Sigmoid colon (tissue), 6 donors: ENCODE measurements at regions not wholly inside any gene's neighbourhood (a gene's known extent, or its start where the extent isn't known, plus 50 kb on each side); places are given as distances from the start of the nearest gene placed in this dataset.

ENCODE experiments used
- DNase-seq: peaks from one replicate; pipeline ENCODE4 v3.0.0-alpha.2; 2019
- H3K27ac ChIP-seq, 4 donors: fragments of 200-600 bp; sonication (generic); one replicate each; pipeline ENCODE4 v1.5.1; 2016 to 2019; ENCODE audit warnings: mild to moderate bottlenecking in 1 of 4
- H3K27me3 ChIP-seq, 3 donors: fragments of 200-600 bp; sonication (generic); one replicate each; pipeline ENCODE4 v1.5.1; 2019; ENCODE audit warnings: mild to moderate bottlenecking in 1 of 3
- H3K36me3 ChIP-seq, 4 donors: fragments of 200-600 bp; sonication (generic); one replicate each; pipeline ENCODE4 v1.5.1; 2016 to 2019
- H3K4me1 ChIP-seq, 4 donors: fragments of 200-600 bp; sonication (generic); one replicate each; pipeline ENCODE4 v1.5.1; 2017 to 2019
- H3K4me3 ChIP-seq, 4 donors: fragments of 200-600 bp; sonication (generic); one replicate each; pipeline ENCODE4 v1.5.1; 2017 to 2019; ENCODE audit warnings: mild to moderate bottlenecking in 2 of 4, moderate library complexity in 1 of 4
- H3K9me3 ChIP-seq, 4 donors: fragments of 200-600 bp in 3 of 4; sonication (generic) in 3 of 4; one replicate each; pipeline versions ENCODE4 v1.5.1 to v1.6.1; 2013 to 2019
- EP300 ChIP-seq, 4 donors: sonication (generic); formaldehyde crosslinking; IDR thresholded peaks; one replicate each; pipeline ENCODE4 v1.6.1; 2017; ENCODE audit warnings: antibody characterized with exemption in 4 of 4
- POLR2A ChIP-seq, 2 donors: fragments of 450-650 bp; IDR thresholded peaks; one replicate each; pipeline ENCODE4 v1.6.1; 2016; ENCODE audit warnings: antibody characterized with exemption in 2 of 2, mild to moderate bottlenecking in 2 of 2, moderate library complexity in 2 of 2
- POLR2AphosphoS5 ChIP-seq, 4 donors: sonication (generic); formaldehyde crosslinking; IDR thresholded peaks; one replicate each; pipeline ENCODE4 v1.6.1; 2017; ENCODE audit warnings: antibody characterized with exemption in 4 of 4
- WGBS, 2 donors: extraction: QIAGEN DNeasy Blood & Tissue Kit; methylation state at CpG; one replicate each; pipeline ENCODE4 v1.1.7; 2013; 5-methylcytosine and 5-hydroxymethylcytosine counted together
- intact Hi-C: fragments of 100-400 bp; cut with DNase I; formaldehyde crosslinking; loops from one replicate; pipeline ENCODE4 v1.15.1; 2023
- TF ChIP-seq, protein P1 (sequence below), 4 experiments: fragments of 450-650 bp in 3 of 4; fragments of 200-600 bp in 1 of 4; IDR thresholded peaks; one replicate each; pipeline ENCODE4 v1.5.1; 2016 to 2019; ENCODE audit warnings: antibody characterized with exemption in 4 of 4, mild to moderate bottlenecking in 3 of 4, moderate library complexity in 2 of 4
- donor health status: healthy with polysubstance abuse.
- donor health status: healthy.

DNA sequence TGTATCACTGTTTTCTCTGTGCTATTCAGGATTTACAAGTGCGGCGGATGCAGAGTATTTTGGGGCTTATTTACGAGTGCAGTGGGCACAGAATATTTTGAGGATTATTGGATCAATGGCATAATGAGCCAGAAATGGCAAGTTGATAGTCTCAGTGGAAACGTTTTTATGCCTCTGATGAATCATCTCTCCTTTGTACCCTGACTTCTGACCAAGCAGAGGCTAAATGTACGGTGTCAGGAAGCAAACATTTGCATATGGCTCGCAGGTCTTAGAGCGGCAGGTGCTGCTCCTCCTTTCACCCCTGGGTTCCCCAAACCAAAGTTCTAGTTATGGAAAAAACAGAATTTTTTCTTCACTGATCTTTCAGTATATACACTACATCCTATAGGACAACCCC lies 94.5 kb downstream of the LIG4 start:
- TF ChIP-seq POLR2AphosphoS5 (IDR thresholded peaks at IDR 0.05) (no peak), EP300 (IDR thresholded peaks at IDR 0.05) (no peak), POLR2A (IDR thresholded peaks at IDR 0.05) (no peak)
- TF ChIP-seq, protein P1, sequence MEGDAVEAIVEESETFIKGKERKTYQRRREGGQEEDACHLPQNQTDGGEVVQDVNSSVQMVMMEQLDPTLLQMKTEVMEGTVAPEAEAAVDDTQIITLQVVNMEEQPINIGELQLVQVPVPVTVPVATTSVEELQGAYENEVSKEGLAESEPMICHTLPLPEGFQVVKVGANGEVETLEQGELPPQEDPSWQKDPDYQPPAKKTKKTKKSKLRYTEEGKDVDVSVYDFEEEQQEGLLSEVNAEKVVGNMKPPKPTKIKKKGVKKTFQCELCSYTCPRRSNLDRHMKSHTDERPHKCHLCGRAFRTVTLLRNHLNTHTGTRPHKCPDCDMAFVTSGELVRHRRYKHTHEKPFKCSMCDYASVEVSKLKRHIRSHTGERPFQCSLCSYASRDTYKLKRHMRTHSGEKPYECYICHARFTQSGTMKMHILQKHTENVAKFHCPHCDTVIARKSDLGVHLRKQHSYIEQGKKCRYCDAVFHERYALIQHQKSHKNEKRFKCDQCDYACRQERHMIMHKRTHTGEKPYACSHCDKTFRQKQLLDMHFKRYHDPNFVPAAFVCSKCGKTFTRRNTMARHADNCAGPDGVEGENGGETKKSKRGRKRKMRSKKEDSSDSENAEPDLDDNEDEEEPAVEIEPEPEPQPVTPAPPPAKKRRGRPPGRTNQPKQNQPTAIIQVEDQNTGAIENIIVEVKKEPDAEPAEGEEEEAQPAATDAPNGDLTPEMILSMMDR (IDR thresholded peaks at IDR 0.05) = no peak
- no peaks in the 10 kb centered on the region for H3K9me3 ChIP-seq
- H3K27me3 ChIP-seq = no peaks in the 10 kb centered on the region
- no peaks in the 10 kb centered on the region for H3K36me3 ChIP-seq
- H3K4me1 ChIP-seq = no peaks in the 10 kb centered on the region
- H3K27ac ChIP-seq = no peak overlapping the region
- intact Hi-C loops = no loop called here
- 52 to 74% methylated on average over 7 of the region's 7 CpGs for WGBS, 2 donors
- no peak overlapping the region for H3K4me3 ChIP-seq
- no peak for DNase-seq

DNA sequence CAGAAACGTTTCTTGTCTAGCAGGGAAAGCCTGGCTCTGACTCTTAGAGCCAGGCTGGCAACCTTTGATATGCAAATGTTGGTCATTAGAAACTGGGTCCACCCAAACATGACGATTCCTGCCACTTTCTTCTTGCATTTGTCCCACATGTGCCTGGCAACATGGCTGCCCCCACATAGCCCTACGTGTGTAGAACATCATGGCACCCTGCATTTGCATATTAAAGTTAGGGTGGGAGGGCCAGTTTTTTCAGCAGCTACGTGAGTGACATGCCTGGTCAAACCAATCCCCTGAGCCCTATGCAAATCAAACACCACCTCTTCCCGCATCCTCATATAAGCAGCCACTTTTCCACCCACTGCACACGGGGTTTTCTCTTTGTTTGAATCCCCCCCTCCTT lies 95.0 kb downstream of the LIG4 start:
- Histone ChIP-seq H3K4me3 (no peak overlapping the region), H3K36me3 (no peaks in the 10 kb centered on the region), H3K4me1 (no peaks in the 10 kb centered on the region), H3K27ac (no peak overlapping the region), H3K27me3 (no peaks in the 10 kb centered on the region), H3K9me3 (no peaks in the 10 kb centered on the region)
- WGBS, 2 donors = 71 to 74% methylated on average over 6 of the region's 6 CpGs
- DNase-seq = no peak
- TF ChIP-seq EP300 (IDR thresholded peaks at IDR 0.05) = no peak
- no peak for TF ChIP-seq POLR2AphosphoS5 (IDR thresholded peaks at IDR 0.05)
- no peak for TF ChIP-seq POLR2A (IDR thresholded peaks at IDR 0.05)
- TF ChIP-seq, protein P1 (IDR thresholded peaks at IDR 0.05) = no peak
- intact Hi-C loops = no loop called here

DNA sequence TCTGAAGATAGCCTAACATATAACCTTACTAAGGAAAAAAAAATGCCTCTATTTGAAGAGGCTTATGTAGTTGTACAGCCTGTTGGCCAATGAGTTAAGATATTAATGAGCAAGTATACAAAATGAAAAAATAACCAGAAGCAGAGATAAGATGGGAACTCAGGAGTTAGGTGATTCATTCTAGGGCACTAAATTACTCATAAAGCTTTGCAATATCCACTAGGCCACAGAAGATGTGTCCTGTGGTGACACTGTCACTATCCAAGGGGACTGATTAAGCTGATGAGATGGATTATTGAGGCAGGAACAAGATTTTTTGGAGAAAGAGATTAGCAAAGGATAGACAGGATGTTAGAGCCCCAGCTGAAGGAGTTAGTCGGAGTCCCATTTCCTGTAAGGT lies 99.6 kb downstream of the LIG4 start:
- H3K9me3 ChIP-seq = no peaks in the 10 kb centered on the region
- no peaks in the 10 kb centered on the region for H3K27me3 ChIP-seq
- no peak overlapping the region for H3K4me3 ChIP-seq
- TF ChIP-seq POLR2AphosphoS5 (IDR thresholded peaks at IDR 0.05) (no peak), EP300 (IDR thresholded peaks at IDR 0.05) (no peak), POLR2A (IDR thresholded peaks at IDR 0.05) (no peak)
- TF ChIP-seq, protein P1 (IDR thresholded peaks at IDR 0.05) = no peak
- no peak overlapping the region for H3K27ac ChIP-seq
- WGBS, 2 donors = 64 to 80% methylated on average over 1 of the region's 1 CpG
- intact Hi-C loops = no loop called here
- H3K4me1 ChIP-seq = no peaks in the 10 kb centered on the region
- no peaks in the 10 kb centered on the region for H3K36me3 ChIP-seq
- DNase-seq = no peak

- H3K4me1 ChIP-seq = no peaks in the 10 kb centered on the region
- intact Hi-C loops = no loop called here
- H3K9me3 ChIP-seq = no peaks in the 10 kb centered on the region
- WGBS, 2 donors = 64 to 65% methylated on average over 4 of the region's 4 CpGs
- no peaks in the 10 kb centered on the region for H3K36me3 ChIP-seq
- no peak overlapping the region for H3K27ac ChIP-seq
- no peak for DNase-seq
- no peak overlapping the region for H3K4me3 ChIP-seq
- TF ChIP-seq POLR2AphosphoS5 (IDR thresholded peaks at IDR 0.05) (no peak), EP300 (IDR thresholded peaks at IDR 0.05) (no peak), POLR2A (IDR thresholded peaks at IDR 0.05) (no peak)
- TF ChIP-seq, protein P1 (IDR thresholded peaks at IDR 0.05) = no peak
- no peaks in the 10 kb centered on the region for H3K27me3 ChIP-seq
Observed at GRCh38 chr13:108113407-108113806, 101.9 kb downstream of the LIG4 start.

DNA sequence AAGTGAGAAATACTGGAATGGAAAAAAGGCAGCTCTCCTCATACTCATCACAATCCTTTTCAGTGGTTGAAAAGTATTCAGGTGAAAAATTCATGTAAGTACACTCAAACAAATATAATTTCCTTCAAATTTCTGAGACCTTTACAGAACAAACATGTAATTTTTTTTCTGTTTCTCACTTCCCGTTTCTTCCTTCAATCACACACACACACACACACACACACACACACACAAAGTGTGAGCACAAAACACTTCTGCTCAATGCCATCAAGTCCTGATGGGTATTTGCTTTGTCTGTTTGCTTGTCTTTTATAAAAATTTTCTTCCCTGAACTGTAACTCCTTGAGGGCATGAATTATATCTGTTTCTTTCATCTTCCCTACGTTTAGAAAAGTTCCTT lies 110.6 kb downstream of the LIG4 start:
- Histone ChIP-seq H3K36me3 (no peaks in the 10 kb centered on the region), H3K4me1 (no peaks in the 10 kb centered on the region), H3K4me3 (no peak overlapping the region), H3K27ac (no peak overlapping the region), H3K27me3 (peaks cover 0 to 7% (median 0%) of the 10 kb centered on the region in 3 donors), H3K9me3 (no peaks in the 10 kb centered on the region)
- intact Hi-C loops = no loop called here
- TF ChIP-seq EP300 (IDR thresholded peaks at IDR 0.05) (no peak), POLR2A (IDR thresholded peaks at IDR 0.05) (no peak), POLR2AphosphoS5 (IDR thresholded peaks at IDR 0.05) (no peak)
- TF ChIP-seq, protein P1 (IDR thresholded peaks at IDR 0.05) = no peak
- WGBS, 2 donors = 19 to 31% methylated on average over 2 of the region's 2 CpGs
- no peak for DNase-seq
